NCI-H774 (cell line): ENCODE measurements at regions not wholly inside any gene's neighbourhood (a gene's known extent, or its start where the extent isn't known, plus 50 kb on each side); places are given as distances from the start of the nearest gene placed in this dataset.

Source experiments
- DNase-seq: peaks from one replicate; lab custom pipeline; 2025; lab: John Stamatoyannopoulos, UW

- no peak for DNase-seq
Measured at GRCh38 chr11:70627219-70627618, 228.9 kb downstream of the CTTN start.

- no peak for DNase-seq
Measured at GRCh38 chr11:70628176-70628854, 230.0 kb downstream of the CTTN start.

GRCh38 chr11:70628855-70629844, 230.8 kb downstream of the CTTN start:
- DNase-seq = no peak

GRCh38 chr11:70630068-70630467, 231.7 kb downstream of the CTTN start:
- no peak for DNase-seq

GRCh38 chr11:70630816-70631623, 232.7 kb downstream of the CTTN start:
- DNase-seq = no peak

- DNase-seq = no peak
Measured at GRCh38 chr11:70631624-70632047, 233.3 kb downstream of the CTTN start.

GRCh38 chr11:70633610-70634009, 235.3 kb downstream of the CTTN start:
- no peak for DNase-seq

GRCh38 chr11:70636659-70637058, 238.3 kb downstream of the CTTN start:
- DNase-seq = no peak

- DNase-seq = no peak
Measured at GRCh38 chr11:70637186-70637800, 239.0 kb downstream of the CTTN start.

- no peak for DNase-seq
Measured at GRCh38 chr11:70637949-70638583, 239.7 kb downstream of the CTTN start.

GRCh38 chr11:70640408-70640807, 242.1 kb downstream of the CTTN start:
- DNase-seq = no peak

GRCh38 chr11:70641369-70641768, 243.0 kb downstream of the CTTN start:
- DNase-seq = no peak

GRCh38 chr11:70642266-70642665, 243.9 kb downstream of the CTTN start:
- no peak for DNase-seq

GRCh38 chr11:70643642-70644041, 245.3 kb downstream of the CTTN start:
- DNase-seq = no peak

GRCh38 chr11:70644343-70645060, 246.2 kb downstream of the CTTN start:
- DNase-seq = no peak

GRCh38 chr11:70645537-70645936, 247.2 kb downstream of the CTTN start:
- no peak for DNase-seq

GRCh38 chr11:70646272-70647049, 248.1 kb downstream of the CTTN start:
- no peak for DNase-seq

GRCh38 chr11:70647188-70648166, 249.1 kb downstream of the CTTN start:
- no peak for DNase-seq
